Psoas muscle (tissue), 7 donors: ENCODE measurements at regions not wholly inside any gene's neighbourhood (a gene's known extent, or its start where the extent isn't known, plus 50 kb on each side); places are given as distances from the start of the nearest gene placed in this dataset.

ENCODE experiments used
- ATAC-seq, 4 donors: fragments of 200-7000 bp; cut with Tn5 transposase; one replicate each; pipeline ENCODE4 v1.9.1; 2020; ENCODE audit warnings: moderate library complexity in 3 of 4, mild to moderate bottlenecking in 2 of 4
- DNase-seq, 2 donors: peaks; one replicate each; pipeline ENCODE4 v3.0.0-alpha.2; 2020
- H3K27ac ChIP-seq: fragments of 200-600 bp; one replicate; pipeline ENCODE4 v1.8.0; 2022
- H3K27me3 ChIP-seq, 3 donors: fragments of 200-600 bp in 1 of 3; one replicate each; pipeline versions ENCODE4 v1.6.1 to v1.8.0; 2013 to 2022; ENCODE audit warnings: low read length in 2 of 3, mild to moderate bottlenecking in 2 of 3, moderate library complexity in 1 of 3; ENCODE audit not compliant: insufficient read depth in 3 of 3
- H3K36me3 ChIP-seq, 2 donors: fragments of 200-600 bp in 1 of 2; one replicate each; pipeline versions ENCODE4 v1.6.1 to v1.8.0; 2013 to 2022; ENCODE audit warnings: low read depth in 1 of 2, mild to moderate bottlenecking in 1 of 2, moderate library complexity in 1 of 2; ENCODE audit not compliant: insufficient read depth in 1 of 2
- H3K4me1 ChIP-seq: fragments of 200-600 bp; one replicate; pipeline ENCODE4 v1.8.0; 2022
- H3K4me3 ChIP-seq: fragments of 200-600 bp; one replicate; pipeline ENCODE4 v1.8.0; 2022; ENCODE audit warnings: mild to moderate bottlenecking
- H3K9me3 ChIP-seq: fragments of 200-600 bp; one replicate; pipeline ENCODE4 v1.8.0; 2022
- CTCF ChIP-seq: fragments of 200-600 bp; IDR thresholded peaks from one replicate; pipeline ENCODE4 v1.8.0; 2022; ENCODE audit warnings: antibody characterized with exemption
- WGBS, 3 donors: extraction: QIAGEN DNeasy Blood & Tissue Kit; methylation state at CpG; one replicate each; pipeline versions ENCODE4 v1.1.6 to v1.1.7; 2013; 5-methylcytosine and 5-hydroxymethylcytosine counted together
- intact Hi-C, 2 donors: fragments of 100-400 bp; cut with DNase I; formaldehyde crosslinking; loops; one replicate each; pipeline versions ENCODE4 v1.11.0 to v1.14.2; 2022
- donor health status: healthy with polysubstance abuse.
- donor health status: DM: no; HTN: no; CAD: no; lungs with moderate emphysema.
- donor health status: Bipolar disorder and iron deficiency.
- donor health status: healthy.
- donor health status: DM: yes; HTN: yes; CAD: no.
- donor health status: DM: no; HTN: no; CAD: no.
- donor health status: DM: yes; HTN: yes; CAD: no.

GRCh38 chr16:64738321-64738960 lies 383.4 kb downstream of the CDH11 start:
- ATAC-seq: no peak
- Histone ChIP-seq H3K9me3 (no peaks in the 10 kb centered on the region), H3K27ac (no peak overlapping the region), H3K4me3 (no peak overlapping the region), H3K27me3 (no peaks in the 10 kb centered on the region), H3K36me3 (no peaks in the 10 kb centered on the region), H3K4me1 (no peaks in the 10 kb centered on the region)
- TF ChIP-seq CTCF: no peak
- no peak for DNase-seq
- intact Hi-C loops: no loop called here
- WGBS, 3 donors: 54 to 85% (median 82%) methylated on average over 1 of the region's 1 CpG

GRCh38 chr16:64736857-64737256 lies 385.0 kb downstream of the CDH11 start:
- ATAC-seq: no peak
- no peak for TF ChIP-seq CTCF

GRCh38 chr16:64731891-64732290 lies 390.0 kb downstream of the CDH11 start:
- TF ChIP-seq CTCF: no peak
- H3K9me3 ChIP-seq: no peaks in the 10 kb centered on the region
- no peak for DNase-seq
- intact Hi-C loops: no loop called here
- no peaks in the 10 kb centered on the region for H3K4me1 ChIP-seq
- ATAC-seq: no peak
- no peak overlapping the region for H3K4me3 ChIP-seq
- H3K27me3 ChIP-seq: no peaks in the 10 kb centered on the region
- H3K27ac ChIP-seq: no peak overlapping the region
- H3K36me3 ChIP-seq: no peaks in the 10 kb centered on the region
- WGBS, 3 donors: 95 to 100% (median 100%) methylated on average over 1 of the region's 1 CpG

More at GRCh38 chr16:64736857-64737256, 385.0 kb downstream of the CDH11 start:
- no peaks in the 10 kb centered on the region for H3K4me1 ChIP-seq
- no peak overlapping the region for H3K27ac ChIP-seq
- intact Hi-C loops: no loop called here
- no peaks in the 10 kb centered on the region for H3K36me3 ChIP-seq
- 29 to 56% (median 39%) methylated on average over 2 of the region's 2 CpGs for WGBS, 3 donors
- H3K27me3 ChIP-seq: no peaks in the 10 kb centered on the region
- no peak for DNase-seq
- H3K4me3 ChIP-seq: no peak overlapping the region
- no peaks in the 10 kb centered on the region for H3K9me3 ChIP-seq

- no peak for DNase-seq
Observed at GRCh38 chr16:64730261-64730660, 391.6 kb downstream of the CDH11 start.

More at GRCh38 chr16:64730261-64730660, 391.6 kb downstream of the CDH11 start:
- Histone ChIP-seq H3K4me3 (no peak overlapping the region), H3K27ac (no peak overlapping the region), H3K27me3 (no peaks in the 10 kb centered on the region), H3K36me3 (no peaks in the 10 kb centered on the region), H3K9me3 (no peaks in the 10 kb centered on the region), H3K4me1 (no peaks in the 10 kb centered on the region)
- TF ChIP-seq CTCF: no peak
- WGBS, 3 donors: 78 to 83% (median 81%) methylated on average over 2 of the region's 2 CpGs
- no peak for ATAC-seq
- intact Hi-C loops: no loop called here
